ENCODE measurements at regions not wholly inside any gene's neighbourhood (a gene's known extent, or its start where the extent isn't known, plus 50 kb on each side); places are given as distances from the start of the nearest gene placed in this dataset.

GRCh38 chr22:48244388-48245195 lies 1482.1 kb downstream of the TBC1D22A start:
- no peak for TF ChIP-seq CTCF (IDR thresholded peaks at IDR 0.05)
- no peak for TF ChIP-seq ZFX (IDR thresholded peaks at IDR 0.05; ENCODE audit: borderline replicate concordance)
- H3K27ac ChIP-seq: no peak overlapping the region

- TF ChIP-seq ZFX (IDR thresholded peaks at IDR 0.05; ENCODE audit: borderline replicate concordance) (no peak), CTCF (IDR thresholded peaks at IDR 0.05) (no peak)
- no peak overlapping the region for H3K27ac ChIP-seq
Observed at GRCh38 chr22:48242461-48242864, 1480.0 kb downstream of the TBC1D22A start.

GRCh38 chr22:48241658-48242057 lies 1479.2 kb downstream of the TBC1D22A start:
- no peak overlapping the region for H3K27ac ChIP-seq
- TF ChIP-seq ZFX (IDR thresholded peaks at IDR 0.05; ENCODE audit: borderline replicate concordance): no peak
- TF ChIP-seq CTCF (IDR thresholded peaks at IDR 0.05): no peak

- H3K27ac ChIP-seq: no peak overlapping the region
- TF ChIP-seq CTCF (IDR thresholded peaks at IDR 0.05): no peak
- TF ChIP-seq ZFX (IDR thresholded peaks at IDR 0.05; ENCODE audit: borderline replicate concordance): no peak
Observed at GRCh38 chr22:48240935-48241230, 1478.4 kb downstream of the TBC1D22A start.

- TF ChIP-seq CTCF (IDR thresholded peaks at IDR 0.05) (no peak), ZFX (IDR thresholded peaks at IDR 0.05; ENCODE audit: borderline replicate concordance) (no peak)
Observed at GRCh38 chr22:48240148-48240934, 1477.9 kb downstream of the TBC1D22A start.

GRCh38 chr22:48239461-48240147 lies 1477.2 kb downstream of the TBC1D22A start:
- TF ChIP-seq CTCF (IDR thresholded peaks at IDR 0.05): no peak
- no peak for TF ChIP-seq ZFX (IDR thresholded peaks at IDR 0.05; ENCODE audit: borderline replicate concordance)
- no peak overlapping the region for H3K27ac ChIP-seq

More at GRCh38 chr22:48240148-48240934, 1477.9 kb downstream of the TBC1D22A start:
- H3K27ac ChIP-seq: no peak overlapping the region
